ENCODE measurements at regions not wholly inside any gene's neighbourhood (a gene's known extent, or its start where the extent isn't known, plus 50 kb on each side); places are given as distances from the start of the nearest gene placed in this dataset.

DNA sequence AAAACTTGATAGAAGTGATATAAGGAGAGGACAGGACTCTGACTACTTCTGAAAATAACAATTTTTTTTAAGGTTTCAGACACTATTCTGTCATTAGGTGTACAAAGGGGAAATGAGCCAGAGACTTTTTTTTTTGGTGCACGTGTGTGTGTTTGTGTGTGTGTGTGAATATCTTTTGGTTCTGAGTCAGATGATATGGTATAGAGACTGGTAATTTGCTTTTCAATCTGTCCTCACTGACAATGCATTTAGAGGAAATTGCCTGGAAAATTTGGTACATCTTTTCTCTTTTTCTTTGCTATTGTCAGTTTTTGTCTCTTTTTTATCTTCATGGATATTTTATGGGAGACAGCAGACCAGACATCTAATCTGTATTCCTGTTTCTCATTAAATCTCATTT lies 59.3 kb downstream of the DDIT4L start:
- DNase-seq = no peak

DNA sequence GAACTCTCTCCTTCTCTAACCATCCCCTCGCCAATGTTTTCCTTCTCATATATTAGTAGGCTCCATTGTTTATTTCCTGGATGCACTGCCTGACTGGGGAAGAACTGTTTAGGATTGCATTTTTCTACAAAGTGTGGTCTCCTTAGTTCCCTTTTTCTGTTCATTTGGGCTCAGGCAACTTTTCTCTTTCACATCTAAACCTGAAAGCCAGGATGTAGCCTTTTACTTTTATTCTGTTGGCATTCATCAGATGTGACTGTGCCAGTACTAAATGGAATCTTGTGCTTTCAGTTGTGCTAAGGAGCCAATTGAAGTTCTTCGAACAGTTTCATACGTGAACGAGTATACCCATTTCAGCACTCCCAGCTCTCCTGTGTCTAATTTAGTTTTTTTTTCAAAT lies 59.8 kb downstream of the DDIT4L start:
- DNase-seq = no peak

DNA sequence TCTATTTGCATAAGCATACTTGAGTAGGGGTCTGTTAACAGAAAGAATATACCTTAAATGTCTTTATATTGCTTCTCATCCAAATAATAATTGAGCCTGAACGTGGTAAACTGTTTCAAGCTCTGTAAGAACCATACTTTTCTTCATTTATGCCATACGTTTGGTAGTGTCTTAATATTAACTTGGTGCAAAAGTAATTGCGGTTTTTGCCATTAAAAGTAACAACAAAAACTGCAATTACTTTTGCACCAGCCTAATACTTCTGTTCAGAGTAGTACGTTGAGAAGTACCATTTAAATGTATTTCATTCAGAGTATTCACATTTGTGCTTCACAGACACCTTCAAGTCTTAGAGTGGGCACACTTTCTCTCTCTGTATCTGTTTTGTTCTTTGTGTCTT lies 60.5 kb downstream of the DDIT4L start:
- DNase-seq = no peak

DNA sequence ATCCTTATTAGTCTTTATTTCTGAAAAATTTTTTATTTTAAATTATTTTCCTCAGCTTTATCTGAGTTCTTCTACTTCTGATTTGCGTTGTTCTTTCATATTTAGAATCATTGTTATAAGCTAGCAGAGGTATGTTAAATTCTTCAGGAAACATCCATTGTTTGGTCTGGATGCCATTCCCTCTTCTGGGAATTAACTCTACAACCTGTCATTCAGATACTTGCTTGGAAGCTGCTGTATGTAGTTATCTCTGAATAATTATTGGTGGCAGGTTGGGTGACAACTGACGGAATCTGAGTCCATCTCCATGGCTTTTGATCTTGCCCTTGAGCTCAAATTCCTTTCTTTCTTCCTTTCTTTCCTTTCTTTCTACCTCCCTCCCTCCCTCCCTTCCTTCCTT lies 61.9 kb downstream of the DDIT4L start:
- no peak for DNase-seq

DNA sequence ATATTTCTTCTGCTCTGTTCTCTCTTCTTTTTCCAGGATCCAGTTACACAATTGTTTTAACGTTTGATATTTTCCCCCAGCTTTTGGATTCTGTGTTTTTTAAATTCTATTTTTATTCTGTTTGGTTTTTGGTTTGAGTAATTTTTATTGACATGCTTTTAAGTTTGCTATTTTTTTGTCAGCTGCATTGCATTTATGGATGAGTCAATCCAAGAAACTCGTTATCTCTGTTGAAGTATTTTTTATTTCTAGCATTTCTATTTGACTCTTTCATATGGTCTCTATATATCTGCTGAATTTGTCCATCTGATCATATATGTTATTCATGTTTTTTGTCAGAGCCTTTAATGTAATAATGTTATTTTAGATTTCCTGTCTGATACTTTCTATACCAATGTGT lies 65.6 kb downstream of the DDIT4L start:
- no peak for DNase-seq

DNA sequence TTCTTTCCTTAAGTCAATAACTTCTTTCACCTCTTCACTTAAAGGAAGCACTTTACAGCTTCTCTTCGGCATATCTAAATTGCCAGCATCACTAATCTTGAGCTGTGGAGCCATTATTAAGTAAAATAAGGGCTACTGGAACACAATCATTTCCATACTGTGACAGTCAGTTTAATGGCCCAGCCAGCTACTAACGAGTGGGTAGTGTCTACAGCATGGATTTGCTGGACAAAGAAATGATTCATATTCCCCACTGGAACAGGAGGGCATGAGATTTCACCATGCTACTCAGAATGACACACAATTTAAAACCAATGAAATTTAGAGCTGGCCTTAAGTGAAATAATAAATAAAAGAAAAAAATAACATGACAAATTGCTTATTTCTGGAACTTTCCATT lies 72.1 kb downstream of the DDIT4L start:
- DNase-seq = no peak

DNA sequence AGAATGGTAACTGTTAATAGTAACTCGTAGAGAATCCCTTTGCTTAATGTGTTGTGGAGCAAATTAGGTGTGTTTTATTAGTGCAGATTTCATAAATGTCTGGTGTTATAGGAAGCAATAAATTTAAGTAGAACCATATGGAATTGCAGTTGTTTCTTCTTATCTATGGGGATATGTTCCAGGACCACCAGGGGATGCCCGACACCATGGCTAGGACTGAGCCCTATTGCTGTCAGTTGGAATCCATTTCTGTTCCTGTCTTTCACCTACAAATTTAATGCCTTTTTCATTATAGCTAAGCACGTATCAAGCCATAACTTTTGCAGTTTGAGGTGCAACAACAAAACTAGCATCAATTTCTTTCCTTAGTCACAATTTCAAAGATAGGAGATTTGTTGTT lies 72.5 kb downstream of the DDIT4L start:
- DNase-seq = no peak

DNA sequence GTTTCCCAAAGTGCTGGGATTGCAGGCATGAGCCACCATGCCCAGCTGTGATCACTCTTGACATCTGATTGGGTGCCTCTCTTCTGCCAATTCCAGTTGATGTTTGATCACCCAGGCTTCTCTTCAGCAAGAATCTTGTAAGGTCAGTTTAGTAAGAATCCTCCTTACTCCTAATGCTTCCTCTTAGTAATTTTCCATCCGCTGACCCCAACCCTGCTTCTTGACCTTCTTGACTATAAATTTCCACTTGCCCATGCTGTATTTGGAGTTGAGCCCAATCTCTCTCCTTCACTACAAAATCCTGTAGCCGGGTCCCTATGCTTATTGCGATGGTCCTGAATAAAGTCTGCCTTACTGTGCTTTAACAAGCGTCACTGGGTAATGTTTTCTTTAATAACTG lies 75.4 kb downstream of the DDIT4L start:
- no peak for DNase-seq

DNA sequence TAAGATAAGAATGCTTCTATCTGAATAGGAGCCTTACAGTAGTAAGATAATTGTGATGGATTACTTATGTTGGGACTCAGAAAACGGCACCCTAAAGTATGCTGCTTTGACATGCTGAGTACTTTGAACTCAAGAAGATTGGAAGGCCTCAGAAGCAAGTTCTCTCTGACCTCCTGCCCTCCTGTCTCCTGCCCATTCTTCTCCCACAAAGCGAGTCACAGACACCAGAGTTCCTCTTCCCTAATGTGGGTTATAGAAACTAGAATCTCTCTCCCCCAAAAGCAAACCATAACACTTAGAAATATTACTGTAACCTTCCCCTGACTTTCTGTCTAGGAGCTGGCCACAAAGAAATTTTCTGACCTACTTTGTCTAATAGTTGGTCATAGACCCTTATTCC lies 76.5 kb downstream of the DDIT4L start:
- DNase-seq = no peak

DNA sequence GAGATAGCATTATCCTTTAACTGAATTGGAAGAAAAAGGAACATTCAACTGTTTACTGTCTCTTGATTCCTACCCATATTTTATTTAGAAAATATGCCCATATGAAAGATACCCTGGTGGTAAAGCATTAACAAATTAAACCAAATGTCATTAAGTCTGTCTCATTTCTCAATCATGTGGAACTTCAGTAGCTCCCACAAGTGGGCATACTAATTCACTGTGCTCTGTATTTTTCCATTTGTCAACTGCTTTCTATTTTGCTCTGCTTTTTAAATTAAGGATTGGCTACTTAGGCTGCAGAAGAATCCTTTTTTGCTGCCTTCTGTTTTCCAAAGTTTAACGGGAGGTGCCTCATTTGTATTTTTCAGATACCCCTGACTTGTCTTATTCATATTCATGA lies 77.2 kb downstream of the DDIT4L start:
- no peak for DNase-seq

DNA sequence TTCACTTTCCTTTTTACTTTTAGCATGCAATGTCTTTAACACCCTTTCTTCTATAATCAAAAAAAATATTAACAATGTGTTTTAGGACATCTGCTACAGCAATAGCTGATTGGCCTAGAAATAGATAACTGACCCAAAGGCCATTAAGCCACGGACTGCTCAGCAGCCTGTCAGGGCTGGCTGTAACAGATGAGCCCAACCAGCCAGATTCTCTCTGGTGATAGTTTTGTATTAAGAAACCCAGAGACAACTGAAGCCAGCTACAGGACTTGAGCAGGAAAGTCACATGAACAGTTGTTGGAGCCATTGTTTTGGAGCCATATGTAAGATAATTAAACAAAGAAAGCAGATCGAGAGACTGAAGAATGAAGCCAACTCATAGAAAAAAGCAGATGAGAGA lies 80.3 kb downstream of the DDIT4L start:
- DNase-seq = no peak

DNA sequence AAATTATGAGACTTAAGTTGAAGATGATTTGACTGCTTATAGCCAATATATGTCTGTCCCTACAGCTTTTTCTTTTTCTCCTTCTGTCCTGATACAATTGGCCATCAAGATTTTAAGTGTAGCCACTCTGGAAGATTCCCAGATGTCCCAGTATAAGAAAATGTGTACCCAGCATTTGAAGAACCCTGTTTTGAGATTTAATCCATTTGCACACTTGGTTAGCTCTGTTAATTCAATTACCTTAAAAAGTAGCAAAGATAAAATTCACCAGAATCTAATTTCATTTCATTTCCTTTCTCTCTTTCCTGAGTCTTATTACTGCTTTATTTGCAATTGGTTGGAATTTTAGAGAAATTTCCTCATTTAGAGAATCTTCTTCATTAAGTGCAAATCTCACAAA lies 81.4 kb downstream of the DDIT4L start:
- no peak for DNase-seq

DNA sequence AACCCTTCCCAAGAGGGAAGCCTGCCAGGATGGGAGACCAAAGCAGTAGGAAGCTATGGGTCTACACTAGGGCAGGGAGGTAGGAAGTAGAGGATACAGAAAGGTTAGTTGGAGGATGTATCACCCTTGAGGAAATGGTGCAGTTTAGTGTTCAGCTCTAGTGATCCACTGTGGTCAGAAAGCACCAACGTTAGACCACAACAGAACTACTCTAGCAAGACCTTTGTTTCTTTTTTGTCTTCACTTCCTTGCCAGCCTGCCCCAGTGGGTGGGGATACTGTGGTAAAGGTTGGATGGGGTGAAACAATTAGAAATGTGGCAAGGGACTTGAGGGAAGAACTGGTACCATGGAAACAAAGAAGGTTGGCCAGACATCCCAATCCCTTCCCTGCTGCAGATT lies 83.3 kb downstream of the DDIT4L start:
- DNase-seq = peak; percentile 73

DNA sequence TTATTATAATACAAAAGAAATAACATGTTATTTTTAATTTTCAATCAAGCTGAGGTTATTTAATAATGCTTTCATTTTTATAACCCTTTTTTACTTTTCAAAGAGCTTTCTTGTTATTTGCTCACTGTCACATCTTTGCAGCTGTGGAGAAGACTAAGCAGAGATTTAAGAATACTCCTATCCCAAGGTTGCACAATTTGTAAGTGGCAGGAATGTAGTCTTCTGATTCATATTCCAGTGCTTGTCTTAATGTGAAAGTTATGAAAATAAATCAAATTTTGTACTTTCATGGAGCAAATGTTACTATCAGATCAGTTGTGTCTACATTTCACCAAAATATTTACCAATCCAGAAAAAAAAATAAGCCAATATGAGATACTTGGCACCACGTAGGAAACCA lies 86.6 kb downstream of the DDIT4L start:
- no peak for DNase-seq

DNA sequence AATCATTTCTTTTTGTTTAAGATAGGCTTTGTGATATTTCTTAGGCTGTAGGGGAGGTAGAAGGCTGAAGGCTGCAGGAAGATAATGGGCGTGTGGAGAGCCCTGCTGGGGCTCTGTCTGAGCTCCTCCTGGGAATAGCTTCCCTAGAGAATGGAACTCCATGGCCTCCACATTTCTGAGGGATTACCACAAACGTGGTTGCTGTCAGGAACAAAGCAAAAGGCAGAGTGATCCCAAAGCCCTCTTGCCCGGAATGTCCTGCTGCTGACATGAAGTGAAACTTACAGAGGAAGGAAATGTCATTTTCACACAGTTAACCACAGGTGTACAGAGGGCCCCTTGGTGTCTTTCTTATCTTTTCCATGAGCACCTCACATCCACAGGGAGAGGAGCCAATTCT lies 89.3 kb downstream of the DDIT4L start:
- DNase-seq = peak; percentile 63

- DNase-seq = no peak
Observed at GRCh38 chr4:100099746-100100145, 90.5 kb downstream of the DDIT4L start.

DNA sequence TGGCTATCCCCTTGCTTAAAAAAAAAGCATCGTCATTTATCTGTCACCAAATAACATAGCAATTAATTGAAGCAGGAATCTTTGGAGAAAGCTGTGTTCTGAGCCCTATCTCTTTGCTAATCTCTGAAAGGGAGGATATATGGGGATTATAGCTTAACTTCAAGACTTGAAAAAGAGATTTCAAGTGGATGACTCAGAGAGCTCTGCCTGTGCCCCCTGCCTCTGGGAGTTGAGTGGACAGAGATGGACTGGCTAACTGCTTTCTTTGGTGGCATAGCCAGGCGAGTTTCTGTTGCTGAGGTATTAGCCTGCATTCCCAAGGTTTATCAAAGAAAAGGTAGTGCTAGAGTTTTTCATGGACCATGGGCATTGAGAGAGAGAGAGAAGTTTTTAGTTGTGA lies 91.6 kb downstream of the DDIT4L start:
- no peak for DNase-seq

GRCh38 chr4:100098011-100098545 lies 92.2 kb downstream of the DDIT4L start:
- no peak for DNase-seq

DNA sequence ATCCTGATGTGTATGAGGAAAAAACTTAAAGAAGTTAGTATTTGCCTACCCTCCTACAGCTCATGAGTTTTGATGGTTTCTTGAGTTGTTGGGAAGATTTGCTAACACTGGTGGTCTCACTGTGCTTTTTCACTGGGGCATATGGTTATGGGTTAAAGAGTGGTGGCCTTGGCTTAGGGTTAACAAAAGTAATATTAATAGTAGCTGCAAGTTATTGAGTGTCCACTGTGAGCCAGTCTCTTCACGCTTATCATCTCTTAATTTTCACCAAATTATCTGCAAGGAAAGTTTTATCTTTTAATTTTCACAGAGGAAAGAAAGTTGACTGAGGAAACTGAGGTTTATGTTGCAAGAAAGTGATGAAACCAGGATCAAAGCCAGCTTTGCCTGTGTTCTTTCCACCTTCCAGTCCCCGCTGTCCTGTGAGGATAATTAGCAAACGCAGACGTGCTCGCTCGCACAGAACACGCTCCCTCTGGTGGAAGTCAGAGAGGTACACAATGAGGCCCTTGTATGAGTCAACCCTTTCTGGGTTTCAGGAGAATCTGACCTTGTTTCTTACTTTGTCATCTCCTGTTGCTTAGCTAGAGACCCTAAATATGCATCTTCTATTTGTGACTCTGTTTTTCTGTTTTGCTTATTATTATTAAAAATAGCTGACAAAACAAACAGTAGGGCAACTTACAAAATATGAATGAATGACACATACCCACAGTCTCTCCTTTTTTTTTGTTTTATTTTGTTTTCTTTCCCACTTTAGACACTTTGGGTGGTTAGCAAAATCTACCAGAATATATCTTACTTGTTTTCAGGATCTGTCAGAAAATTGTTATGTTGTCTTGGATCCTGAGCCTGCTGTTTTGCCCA lies 94.3 kb downstream of the DDIT4L start:
- DNase-seq = peak; percentile 86

DNA sequence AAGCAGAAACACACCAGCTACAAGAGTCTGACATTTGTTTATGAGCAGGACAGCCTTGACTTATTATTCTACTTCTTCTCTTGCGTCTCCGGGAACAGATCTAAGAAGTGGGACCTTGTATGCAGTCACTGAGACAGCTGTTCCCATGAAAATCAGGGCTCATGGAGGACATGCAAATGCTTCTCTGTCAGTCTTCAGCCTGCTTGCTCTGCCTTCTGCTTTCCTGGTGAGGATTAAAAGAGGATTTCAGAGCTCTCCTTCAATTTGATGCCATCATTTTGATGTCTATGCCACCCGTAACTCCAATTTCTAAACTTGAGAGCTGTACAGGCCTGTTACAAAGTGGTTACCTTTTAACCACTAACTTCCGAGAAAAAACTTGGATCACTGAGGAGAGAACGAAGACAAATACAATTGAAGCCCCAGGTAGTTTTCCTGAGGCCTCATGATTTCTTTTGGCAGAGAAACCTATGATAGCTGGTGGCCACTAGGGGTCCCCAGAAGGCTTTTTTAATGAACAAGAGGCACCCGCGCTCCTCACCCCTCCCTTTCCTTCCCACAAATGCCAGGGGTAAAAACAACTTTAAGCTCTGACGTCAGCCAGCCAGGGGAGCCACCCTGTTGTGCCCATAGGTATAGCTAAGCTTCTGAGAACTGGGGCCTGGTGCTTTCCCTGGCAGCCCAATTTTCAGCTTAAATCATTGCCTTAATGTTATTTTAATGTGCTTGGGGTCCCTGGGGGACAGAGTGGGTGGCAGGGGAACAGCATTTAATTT lies 97.0 kb downstream of the DDIT4L start:
- DNase-seq = peak; percentile 91

GRCh38 chr4:100087743-100088142 lies 102.5 kb downstream of the DDIT4L start:
- no peak for DNase-seq

- no peak for DNase-seq
Observed at GRCh38 chr4:100086766-100087431, 103.4 kb downstream of the DDIT4L start.

DNA sequence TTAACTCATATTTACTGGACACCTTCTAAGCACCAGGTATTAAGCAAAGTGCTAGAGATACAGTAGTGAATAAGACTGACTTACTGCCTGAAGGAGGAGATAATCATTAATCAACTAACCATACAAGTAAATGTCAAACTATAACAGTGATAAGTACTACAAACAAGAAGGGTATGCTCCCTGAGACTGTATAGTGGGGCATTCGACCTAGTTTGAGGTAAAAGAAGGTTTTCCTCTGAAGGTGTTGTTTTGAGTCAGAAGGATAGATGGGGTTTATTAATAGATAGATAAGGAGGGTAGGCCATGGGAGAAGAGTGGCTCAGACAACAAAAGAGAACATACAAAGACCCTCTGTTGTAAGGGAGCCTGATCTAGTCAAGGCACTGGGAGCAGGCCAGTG lies 105.4 kb downstream of the DDIT4L start:
- no peak for DNase-seq

GRCh38 chr4:100083289-100083688 lies 107.0 kb downstream of the DDIT4L start:
- DNase-seq = no peak
